HG03469 (cell line): ENCODE measurements at regions not wholly inside any gene's neighbourhood (a gene's known extent, or its start where the extent isn't known, plus 50 kb on each side); places are given as distances from the start of the nearest gene placed in this dataset.
A peak's percentile ranks its signal among the peaks of the same experiment; 100 is the strongest.
"Not testable (repeated sequence)": the region's sequence is repeated elsewhere in the genome, so short reads cannot be mapped to it uniquely, and the experiment has no call there.

Experiments used
- ATAC-seq: cut with Tn5 transposase; IDR thresholded peaks from one replicate; pipeline ENCODE4 v1.9.1; 2021; ENCODE audit warnings: mild to moderate bottlenecking, moderate library complexity, moderate number of reproducible peaks; ENCODE audit not compliant: unreplicated experiment

GRCh38 chr15:20204177-20204866 lies 337.3 kb downstream of the GOLGA6L6 start:
- not testable (repeated sequence) for ATAC-seq

GRCh38 chr15:20203649-20204150 lies 337.9 kb downstream of the GOLGA6L6 start:
- not testable (repeated sequence) for ATAC-seq

- ATAC-seq = not testable (repeated sequence)
Measured at GRCh38 chr15:20194591-20195198, 346.9 kb downstream of the GOLGA6L6 start.

- peak; percentile 72 for ATAC-seq
Measured at GRCh38 chr15:20192982-20193929, 348.3 kb downstream of the GOLGA6L6 start.

GRCh38 chr15:20191508-20192125 lies 350.0 kb downstream of the GOLGA6L6 start:
- not testable (repeated sequence) for ATAC-seq

DNA sequence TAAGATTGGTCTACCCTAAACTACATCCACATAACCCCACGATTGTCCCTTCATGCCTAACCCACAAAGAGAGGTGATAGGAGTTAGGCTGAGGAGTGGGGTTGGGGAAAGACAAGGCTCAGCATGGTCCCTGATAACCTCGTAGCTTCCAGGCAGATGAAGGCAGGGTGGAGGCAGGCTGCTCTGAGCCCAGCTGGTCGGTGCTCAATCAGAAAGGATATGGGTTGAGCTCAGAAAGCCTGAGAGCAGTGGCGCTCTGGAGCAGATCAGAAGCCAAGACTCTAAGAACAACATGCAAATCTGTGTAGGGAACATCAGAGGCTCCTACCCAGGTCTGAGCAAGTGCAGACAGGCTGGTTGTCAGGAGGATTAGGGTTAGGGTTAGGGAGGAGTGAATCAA lies 353.0 kb downstream of the GOLGA6L6 start:
- ATAC-seq = not testable (repeated sequence)

GRCh38 chr15:20187370-20188355 lies 353.9 kb downstream of the GOLGA6L6 start:
- ATAC-seq = not testable (repeated sequence)

DNA sequence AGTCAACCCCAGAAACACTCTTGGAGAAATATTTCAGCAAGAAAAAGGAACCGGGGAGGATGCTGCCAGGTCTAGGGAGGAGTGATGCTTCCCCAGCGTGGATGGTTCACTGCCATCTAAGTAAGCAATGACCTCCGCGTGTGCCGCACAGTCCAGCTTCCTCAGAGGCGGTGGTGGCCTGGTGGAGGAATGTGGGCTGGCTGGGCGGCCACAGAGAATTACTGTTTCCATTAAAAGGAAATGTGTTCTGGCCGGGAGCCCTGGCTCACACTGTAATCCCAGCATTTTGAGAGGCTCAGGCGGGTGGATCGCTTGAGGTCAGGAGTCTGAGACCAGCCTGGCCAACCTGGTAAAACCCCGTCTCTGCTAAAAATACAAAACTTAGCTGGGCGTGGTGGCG lies 356.7 kb downstream of the GOLGA6L6 start:
- not testable (repeated sequence) for ATAC-seq

DNA sequence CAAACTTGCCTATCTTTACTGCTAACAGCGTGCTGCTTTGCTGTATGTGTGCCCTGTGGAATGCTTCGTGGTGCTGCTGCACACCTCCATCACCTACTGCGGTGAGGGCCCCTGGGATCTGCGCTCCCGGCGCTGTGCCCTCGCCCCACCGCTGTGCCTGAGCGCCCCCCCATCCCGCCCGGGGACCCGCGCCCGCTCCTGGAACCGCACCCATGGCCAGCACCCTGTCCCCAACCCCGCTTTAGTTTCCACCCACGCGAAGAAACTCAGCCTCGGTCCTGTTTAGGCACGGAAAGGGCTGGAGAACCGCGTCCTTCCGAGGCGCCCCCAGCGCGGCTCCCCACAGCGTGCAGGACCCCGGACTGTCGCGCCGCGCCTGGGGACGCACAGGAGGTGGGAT lies 373.4 kb downstream of the GOLGA6L6 start:
- not testable (repeated sequence) for ATAC-seq

DNA sequence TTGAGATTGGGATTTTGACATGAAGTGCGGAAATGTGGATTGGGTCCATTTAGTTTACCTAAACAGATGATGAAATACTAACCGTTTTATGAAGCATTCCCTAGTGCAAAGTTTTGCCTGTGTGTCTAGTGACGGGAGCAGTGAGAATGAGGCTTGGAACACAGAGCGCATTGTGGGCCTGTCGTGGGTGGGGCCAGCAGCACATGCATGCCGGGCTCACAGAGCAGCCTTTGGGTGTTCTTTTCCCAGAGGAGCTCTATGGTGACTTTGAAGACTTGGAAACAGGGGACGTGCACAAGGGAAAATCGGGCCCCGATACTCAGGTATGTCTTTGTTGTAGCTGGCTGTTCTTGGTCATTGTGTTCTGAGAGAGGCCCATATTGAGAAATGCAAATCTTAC lies 388.1 kb downstream of the GOLGA6L6 start:
- not testable (repeated sequence) for ATAC-seq

GRCh38 chr15:20148679-20149078 lies 392.9 kb downstream of the GOLGA6L6 start:
- not testable (repeated sequence) for ATAC-seq

DNA sequence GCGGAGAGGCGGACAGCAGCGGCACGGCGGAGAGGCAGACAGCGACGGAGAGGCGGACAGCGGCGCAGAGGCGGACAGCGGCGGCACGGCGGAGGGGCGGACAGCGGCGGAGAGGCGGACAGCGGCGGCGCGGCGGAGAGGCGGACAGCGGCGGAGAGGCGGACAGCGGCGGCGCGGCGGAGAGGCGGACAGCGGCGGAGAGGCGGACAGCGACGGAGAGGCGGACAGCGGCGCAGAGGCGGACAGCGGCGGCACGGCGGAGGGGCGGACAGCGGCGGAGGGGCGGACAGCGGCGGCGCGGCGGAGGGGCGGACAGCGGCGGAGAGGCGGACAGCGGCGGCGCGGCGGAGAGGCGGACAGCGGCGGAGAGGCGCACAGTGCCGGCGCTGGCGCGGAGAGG lies 393.6 kb downstream of the GOLGA6L6 start:
- ATAC-seq = not testable (repeated sequence)

DNA sequence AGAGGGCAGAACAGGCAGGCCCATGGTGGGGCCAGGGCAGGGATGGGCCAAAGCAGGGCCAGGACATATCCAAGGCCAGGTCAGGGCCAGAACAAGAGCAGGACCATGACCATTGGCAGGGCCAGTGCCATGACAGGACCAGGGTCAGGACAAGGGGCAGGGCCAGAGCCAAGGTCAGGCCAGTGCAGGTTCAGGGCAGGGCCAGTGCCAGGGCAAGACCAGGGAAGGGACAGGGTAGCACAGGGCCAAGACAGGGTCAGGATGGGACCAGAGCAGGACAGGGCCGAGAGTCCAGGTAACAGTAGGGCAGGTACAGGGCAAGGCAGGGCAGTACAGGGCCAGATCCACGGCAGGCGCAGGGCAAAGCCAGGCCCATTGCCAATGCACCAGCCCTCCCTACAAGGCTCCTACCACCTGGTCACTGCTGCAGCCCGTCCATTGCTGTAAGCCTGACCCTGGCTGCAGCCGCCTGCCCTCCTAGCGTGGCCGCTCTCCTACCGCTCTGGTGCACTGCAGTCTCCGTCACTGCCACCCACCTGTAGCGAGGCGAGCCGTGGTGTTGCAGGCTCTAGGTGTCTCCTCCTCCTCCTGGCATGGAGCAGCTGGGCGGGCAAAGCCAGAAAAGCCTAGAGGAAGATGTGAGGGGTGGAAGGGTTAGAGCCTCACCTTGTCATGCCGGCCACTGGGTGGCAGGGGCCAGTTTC lies 397.1 kb downstream of the GOLGA6L6 start:
- not testable (repeated sequence) for ATAC-seq

DNA sequence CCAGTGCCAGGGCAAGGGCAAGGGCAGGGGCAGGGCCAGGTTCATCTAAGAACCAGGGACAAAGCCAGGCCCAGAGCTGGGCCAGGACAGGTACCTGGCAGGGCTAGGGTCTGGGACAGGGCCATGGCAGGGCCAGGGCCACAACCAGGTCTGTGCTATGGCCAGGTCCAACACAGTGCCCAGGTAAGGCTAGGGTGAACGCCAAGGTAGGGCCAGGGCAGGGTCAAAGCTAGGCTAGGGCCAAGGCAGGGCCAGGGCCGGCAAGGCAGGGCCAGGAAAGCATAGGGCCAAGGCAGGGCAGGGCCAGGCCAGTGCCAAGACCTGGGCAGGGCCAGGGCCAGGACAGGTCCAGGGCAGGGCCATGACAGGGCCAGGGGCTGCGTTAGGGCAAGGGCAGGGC lies 398.7 kb downstream of the GOLGA6L6 start:
- ATAC-seq = not testable (repeated sequence)

- not testable (repeated sequence) for ATAC-seq
Measured at GRCh38 chr15:20142410-20142809, 399.2 kb downstream of the GOLGA6L6 start.

DNA sequence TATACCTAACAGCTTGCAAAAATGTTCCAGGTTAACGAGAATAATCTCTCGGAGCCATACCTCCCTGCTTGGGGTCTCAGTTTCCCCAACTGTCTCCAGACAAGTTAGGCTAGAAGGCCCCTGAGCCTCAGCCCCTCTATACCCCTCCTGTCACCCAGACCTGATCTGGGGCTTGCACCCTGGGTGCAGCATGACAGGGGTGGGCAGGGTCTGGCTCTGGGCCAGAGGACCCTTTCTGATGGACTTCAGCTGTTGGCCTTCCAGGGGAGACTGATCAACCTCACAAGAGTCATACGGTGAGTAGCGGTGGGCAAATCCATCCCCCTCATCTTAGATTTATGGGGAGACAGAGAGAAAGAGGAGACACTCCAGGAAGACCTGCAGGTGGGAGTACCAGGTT lies 416.9 kb downstream of the GOLGA6L6 start:
- ATAC-seq = not testable (repeated sequence)

DNA sequence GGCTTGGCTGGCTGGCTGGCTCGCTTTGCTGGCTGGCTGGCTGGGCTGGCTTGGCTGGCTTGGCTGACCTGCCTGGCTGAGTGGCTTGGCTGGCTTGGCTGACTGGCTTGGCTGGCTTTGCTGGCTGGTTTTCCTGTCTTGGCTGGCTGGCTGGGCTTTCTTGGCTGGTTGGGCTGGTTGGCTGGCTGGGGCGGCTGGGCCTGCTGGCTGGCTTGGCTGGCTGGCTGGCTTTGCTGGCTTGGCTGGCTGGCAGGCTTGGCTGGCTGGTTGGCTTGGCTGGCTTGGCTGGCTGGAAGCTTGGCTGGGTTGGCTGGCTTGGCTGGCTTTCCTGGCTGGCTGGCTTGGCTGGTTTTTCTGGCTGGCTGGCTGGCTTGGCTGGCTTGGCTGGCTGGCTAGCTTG lies 435.6 kb downstream of the GOLGA6L6 start:
- no peak for ATAC-seq

DNA sequence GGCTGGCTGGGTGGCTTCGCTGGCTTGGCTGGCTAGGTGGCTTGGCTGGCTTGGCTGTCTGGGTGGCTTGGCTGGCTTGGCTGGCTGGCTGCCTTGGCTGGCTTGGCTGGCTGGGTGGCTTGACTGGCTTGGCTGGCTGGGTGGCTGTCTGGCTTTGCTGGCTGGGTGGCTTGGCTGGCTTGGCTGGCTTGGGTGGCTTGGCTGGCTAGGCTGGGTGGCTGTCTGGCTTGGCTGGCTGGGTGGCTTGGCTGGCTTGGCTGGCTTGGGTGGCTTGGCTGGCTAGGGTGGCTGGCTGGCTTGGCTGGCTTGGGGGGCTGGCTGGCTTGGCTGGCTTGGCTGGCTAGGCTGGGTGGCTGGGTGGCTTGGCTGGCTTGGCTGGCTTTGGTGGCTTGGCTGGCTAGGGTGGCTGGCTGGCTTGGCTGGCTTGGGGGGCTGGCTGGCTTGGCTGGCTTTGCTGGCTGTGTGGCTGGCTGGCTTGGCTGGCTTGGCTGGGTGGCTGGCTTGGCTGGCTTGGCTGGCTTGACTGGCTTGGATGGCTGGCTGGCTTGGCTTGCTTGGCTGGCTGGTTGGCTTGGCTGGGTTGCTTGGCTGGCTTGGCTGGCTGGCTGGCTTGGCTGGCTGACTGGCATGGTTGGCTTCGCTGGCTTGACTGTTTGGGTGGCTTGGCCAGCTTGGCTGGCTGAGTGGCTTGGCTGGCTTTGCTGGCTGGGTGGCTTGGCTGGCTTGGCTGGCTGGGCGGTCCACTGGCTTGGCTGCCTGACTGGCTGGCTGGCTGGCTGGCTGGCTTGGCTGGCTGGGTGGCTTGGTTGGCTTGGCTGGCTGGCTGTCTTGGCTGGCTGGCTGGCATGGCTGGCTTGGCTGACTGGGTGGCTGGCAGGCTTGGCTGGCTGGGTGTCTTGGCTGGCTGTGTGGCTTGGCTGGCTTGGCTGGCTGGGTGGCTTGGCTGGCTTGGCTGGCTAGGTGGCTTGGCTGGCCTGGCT lies 436.3 kb downstream of the GOLGA6L6 start:
- not testable (repeated sequence) for ATAC-seq
